Heart left ventricle (tissue), 16 donors: ENCODE measurements at regions not wholly inside any gene's neighbourhood (a gene's known extent, or its start where the extent isn't known, plus 50 kb on each side); places are given as distances from the start of the nearest gene placed in this dataset.

Source experiments
- ATAC-seq, 4 donors: fragments of 200-7000 bp; cut with Tn5 transposase; one replicate each; pipeline ENCODE4 v1.9.1; 2020 to 2022; ENCODE audit warnings: moderate library complexity in 4 of 4, mild to moderate bottlenecking in 3 of 4, moderate number of reproducible peaks in 1 of 4
- DNase-seq, 5 donors: peaks; one replicate each; pipeline ENCODE4 v3.0.0-alpha.2; 2020
- H3K27ac ChIP-seq, 12 donors: fragments of 200-600 bp; sonication (generic) in 4 of 12; one replicate each; pipeline versions ENCODE4 v1.5.0 to v1.8.0; 2016 to 2022; ENCODE audit warnings: mild to moderate bottlenecking in 2 of 12
- H3K27me3 ChIP-seq, 9 donors: fragments of 200-600 bp; sonication (generic) in 2 of 9; one replicate each; pipeline versions ENCODE4 v1.5.1 to v1.8.0; 2016 to 2022; ENCODE audit warnings: mild to moderate bottlenecking in 3 of 9
- H3K36me3 ChIP-seq, 9 donors: fragments of 200-600 bp; sonication (generic) in 2 of 9; one replicate each; pipeline versions ENCODE4 v1.5.0 to v1.8.0; 2018 to 2022; ENCODE audit warnings: mild to moderate bottlenecking in 2 of 9
- H3K4me1 ChIP-seq, 12 donors: fragments of 200-600 bp; sonication (generic) in 4 of 12; one replicate each; pipeline versions ENCODE4 v1.5.0 to v1.8.0; 2016 to 2022; ENCODE audit warnings: mild to moderate bottlenecking in 3 of 12
- H3K4me3 ChIP-seq, 12 donors: fragments of 200-600 bp; sonication (generic) in 4 of 12; one replicate each; pipeline versions ENCODE4 v1.5.0 to v1.8.0; 2017 to 2022; ENCODE audit warnings: mild to moderate bottlenecking in 9 of 12, moderate library complexity in 4 of 12
- H3K9me3 ChIP-seq, 12 donors: fragments of 200-600 bp; sonication (generic) in 4 of 12; one replicate each; pipeline versions ENCODE4 v1.5.0 to v1.8.0; 2016 to 2022; ENCODE audit warnings: mild to moderate bottlenecking in 1 of 12
- CTCF ChIP-seq, 12 donors: fragments of 200-600 bp; sonication (generic) in 4 of 12; IDR thresholded peaks; one replicate each; pipeline versions ENCODE4 v1.5.0 to v1.8.0; 2018 to 2022; ENCODE audit warnings: antibody characterized with exemption in 12 of 12, mild to moderate bottlenecking in 5 of 12
- POLR2A ChIP-seq, 2 donors: fragments of 450-650 bp; IDR thresholded peaks; one replicate each; pipeline ENCODE4 v1.6.1; 2017; ENCODE audit warnings: antibody characterized with exemption in 2 of 2, mild to moderate bottlenecking in 2 of 2, moderate library complexity in 2 of 2
- WGBS, 4 donors: extraction: QIAGEN DNeasy Blood & Tissue Kit in 2 of 4; methylation state at CpG; one replicate each; pipeline versions ENCODE4 v1.1.5 to v1.1.7; 2013 to 2018; 5-methylcytosine and 5-hydroxymethylcytosine counted together
- intact Hi-C, 10 donors: fragments of 100-400 bp; cut with DNase I; formaldehyde crosslinking; loops; one replicate each; pipeline versions ENCODE4 v1.11.1 to v1.14.2; 2022
- donor health status: ischemic (EF 13 %, LVEDD 7.1; RV severe dilation, severe dysfunction).
- donor health status: healthy with polysubstance abuse.
- donor health status: DM: no; HTN: yes; CAD: no.
- donor health status: DM: no; HTN: no; CAD: no.
- donor health status: ischemic (EF 25% LVEDD 6.9; RV normal size, moderate dysfunction).
- donor health status: ischemic (EF 25% LVEDD 5.7; RV mildly dilated, moderate dysfunction).
- donor health status: healthy.
- donor health status: DM: yes; HTN: yes; CAD: no.
- donor health status: ischemic (EF 35%, LVEDD 5.7; RV mildly dilated, moderate dysfunction).
- donor health status: nonischemic (EF 11% LVEDD 7.7; RV severe dilation, severe dysfunction).
- donor health status: DM: yes; HTN: yes; CAD: no.
- donor health status: PGD.
- donor health status: ischemic (EF 29% LVEDD 5.4; RV normal size, mild dysfunction).
- donor health status: nonischemic (EF 23%, LVEDD 6.1; RV moderate dilation, normal function).

GRCh38 chr5:3729631-3730030, 134.0 kb downstream of the IRX1 start:
- Histone ChIP-seq H3K36me3 (no peaks in the 10 kb centered on the region), H3K4me1 (no peaks in the 10 kb centered on the region), H3K4me3 (no peak overlapping the region), H3K9me3 (no peaks in the 10 kb centered on the region), H3K27me3 (peaks cover 0 to 3% (median 0%) of the 10 kb centered on the region in 9 donors), H3K27ac (no peak overlapping the region)
- ATAC-seq (no peak), DNase-seq (no peak)
- TF ChIP-seq CTCF (IDR thresholded peaks at IDR 0.05) (no peak), POLR2A (IDR thresholded peaks at IDR 0.05) (no peak)
- 78 to 86% (median 83%) methylated on average over 8 of the region's 8 CpGs for WGBS, 4 donors
- intact Hi-C loops, result no loop called here

GRCh38 chr5:3734632-3735031, 139.0 kb downstream of the IRX1 start:
- intact Hi-C loops, result no loop called here
- no peak for ATAC-seq
- Histone ChIP-seq H3K27ac (no peak overlapping the region), H3K27me3 (no peaks in the 10 kb centered on the region), H3K4me3 (no peak overlapping the region), H3K9me3 (no peaks in the 10 kb centered on the region), H3K4me1 (no peaks in the 10 kb centered on the region), H3K36me3 (no peaks in the 10 kb centered on the region)
- TF ChIP-seq CTCF (IDR thresholded peaks at IDR 0.05), result no peak
- TF ChIP-seq POLR2A (IDR thresholded peaks at IDR 0.05), result no peak
- 82 to 88% (median 84%) methylated on average over 6 of the region's 6 CpGs for whole genome bisulfite sequencing, 4 donors
- DNase-seq, result no peak

GRCh38 chr5:3736466-3736865, 140.8 kb downstream of the IRX1 start:
- ATAC-seq, result no peak
- WGBS, 4 donors, result 72 to 81% (median 77%) methylated on average over 16 of the region's 16 CpGs
- no peak overlapping the region for H3K4me3 ChIP-seq
- DNase-seq, result no peak
- TF ChIP-seq POLR2A (IDR thresholded peaks at IDR 0.05) (no peak), CTCF (IDR thresholded peaks at IDR 0.05) (no peak)
- no peaks in the 10 kb centered on the region for H3K9me3 ChIP-seq
- H3K36me3 ChIP-seq, result no peaks in the 10 kb centered on the region
- intact Hi-C loops, result no loop called here
- H3K27me3 ChIP-seq, result no peaks in the 10 kb centered on the region
- H3K27ac ChIP-seq, result no peak overlapping the region
- H3K4me1 ChIP-seq, result no peaks in the 10 kb centered on the region

- no peak for TF ChIP-seq POLR2A (IDR thresholded peaks at IDR 0.05)
- no peak for TF ChIP-seq CTCF (IDR thresholded peaks at IDR 0.05)
- no peak for ATAC-seq
- Histone ChIP-seq H3K9me3 (no peaks in the 10 kb centered on the region), H3K4me3 (no peak overlapping the region), H3K4me1 (no peaks in the 10 kb centered on the region), H3K36me3 (no peaks in the 10 kb centered on the region), H3K27ac (no peak overlapping the region), H3K27me3 (no peaks in the 10 kb centered on the region)
- DNase-seq, result no peak
- intact Hi-C loops, result no loop called here
- WGBS, 4 donors, result 66 to 74% (median 73%) methylated on average over 9 of the region's 9 CpGs
These were observed 141.3 kb downstream of the IRX1 start for GRCh38 chr5:3736926-3737325.
